Astrocyte (in vitro differentiated cells and primary cell): ENCODE measurements at regions not wholly inside any gene's neighbourhood (a gene's known extent, or its start where the extent isn't known, plus 50 kb on each side); places are given as distances from the start of the nearest gene placed in this dataset.

Experiments
- DNase-seq: peaks from one replicate; pipeline ENCODE4 v3.0.0-alpha.2; 2010; ENCODE audit warnings: low read depth
- FAIRE-seq: peaks from 2 replicates; lab custom pipeline; 2011; peaks lifted over from hg19 to GRCh38; lab: Jason Lieb, UNC
- H2AFZ ChIP-seq: 2 replicates; pipeline ENCODE4 v1.6.0; 2012; ENCODE audit warnings: low read depth, low read length, inconsistent platforms
- H3K27ac ChIP-seq: 2 replicates; pipeline ENCODE4 v1.5.1; 2011; ENCODE audit warnings: low read depth, low read length, inconsistent platforms
- H3K27me3 ChIP-seq: 2 replicates; pipeline ENCODE4 v1.6.0; 2011; ENCODE audit warnings: low read length, inconsistent platforms; ENCODE audit not compliant: insufficient read depth
- H3K36me3 ChIP-seq: 2 replicates; pipeline ENCODE4 v1.5.1; 2011; ENCODE audit warnings: low read length, inconsistent platforms; ENCODE audit not compliant: insufficient read depth
- H3K4me1 ChIP-seq: 2 replicates; pipeline ENCODE4 v1.5.1; 2011; ENCODE audit warnings: low read length, inconsistent platforms; ENCODE audit not compliant: insufficient read depth
- H3K4me2 ChIP-seq: 2 replicates; pipeline ENCODE4 v1.6.0; 2012; ENCODE audit warnings: low read length, inconsistent platforms
- H3K4me3 ChIP-seq: 2 replicates; pipeline ENCODE4 v1.5.1; 2011; ENCODE audit warnings: low read depth, mild to moderate bottlenecking, low read length, inconsistent platforms; ENCODE audit not compliant: insufficient read depth
- H3K79me2 ChIP-seq: 2 replicates; pipeline ENCODE4 v1.6.0; 2012; ENCODE audit warnings: mild to moderate bottlenecking, low read length, inconsistent platforms; ENCODE audit not compliant: insufficient read depth
- H3K9ac ChIP-seq: 2 replicates; pipeline ENCODE4 v1.6.0; 2012; ENCODE audit warnings: mild to moderate bottlenecking, low read length, inconsistent platforms
- H3K9me3 ChIP-seq: 2 replicates; pipeline ENCODE4 v1.5.1; 2012; ENCODE audit warnings: low read depth, mild to moderate bottlenecking, low read length, inconsistent platforms; ENCODE audit not compliant: insufficient read depth
- H4K20me1 ChIP-seq: 2 replicates; pipeline ENCODE4 v1.6.0; 2012; ENCODE audit warnings: low read length, inconsistent platforms; ENCODE audit not compliant: insufficient read depth
- H3K27ac Mint-ChIP-seq: one replicate; pipeline ENCODE4 v1.8.0; 2021; ENCODE audit warnings: mild to moderate bottlenecking, mixed read lengths; ENCODE audit not compliant: unreplicated experiment
- H3K27me3 Mint-ChIP-seq: one replicate; pipeline ENCODE4 v1.8.0; 2021; ENCODE audit warnings: low read depth, mixed read lengths; ENCODE audit not compliant: unreplicated experiment
- H3K36me3 Mint-ChIP-seq: one replicate; pipeline ENCODE4 v1.8.0; 2021; ENCODE audit warnings: low read depth, mixed read lengths; ENCODE audit not compliant: unreplicated experiment
- H3K4me1 Mint-ChIP-seq: one replicate; pipeline ENCODE4 v1.8.0; 2021; ENCODE audit warnings: low read depth, mixed read lengths; ENCODE audit not compliant: unreplicated experiment
- H3K4me3 Mint-ChIP-seq: one replicate; pipeline ENCODE4 v1.8.0; 2021; ENCODE audit warnings: mild to moderate bottlenecking, moderate library complexity, mixed read lengths; ENCODE audit not compliant: unreplicated experiment
- H3K9me3 Mint-ChIP-seq: one replicate; pipeline ENCODE4 v1.8.0; 2021; ENCODE audit warnings: mild to moderate bottlenecking, mixed read lengths; ENCODE audit not compliant: unreplicated experiment
- CTCF ChIP-seq: IDR thresholded peaks from 2 replicates; pipeline ENCODE4 v1.5.1; 2011; ENCODE audit warnings: low read depth, mild to moderate bottlenecking, inconsistent platforms, low read length, moderate library complexity; ENCODE audit not compliant: insufficient read depth
- EZH2 ChIP-seq: IDR thresholded peaks from 2 replicates; pipeline ENCODE4 v1.6.1; 2012; ENCODE audit warnings: mild to moderate bottlenecking, low read length, inconsistent platforms; ENCODE audit not compliant: insufficient read depth

GRCh38 chr4:189098932-189099696, 841.6 kb upstream of the FRG1 start:
- H3K36me3 Mint-ChIP-seq, result no peaks in the 10 kb centered on the region
- Histone ChIP-seq H3K27me3 (no peaks in the 10 kb centered on the region), H3K9me3 (no peaks in the 10 kb centered on the region), H3K4me3 (no peak overlapping the region), H3K79me2 (no peaks in the 10 kb centered on the region), H3K4me2 (no peak overlapping the region), H3K4me1 (no peaks in the 10 kb centered on the region), H3K9ac (no peak overlapping the region), H4K20me1 (no peaks in the 10 kb centered on the region), H2AFZ (no peak overlapping the region), H3K27ac (no peak overlapping the region), H3K36me3 (no peaks in the 10 kb centered on the region)
- no peaks in the 10 kb centered on the region for H3K27me3 Mint-ChIP-seq
- no peaks in the 10 kb centered on the region for H3K4me1 Mint-ChIP-seq
- H3K27ac Mint-ChIP-seq, result no peak overlapping the region
- H3K9me3 Mint-ChIP-seq, result peaks cover 3% of the 10 kb centered on the region
- FAIRE-seq (no peak), DNase-seq (no peak)
- H3K4me3 Mint-ChIP-seq, result no peak overlapping the region
- TF ChIP-seq CTCF (no peak), EZH2 (no peak)

- Histone ChIP-seq H3K4me1 (no peaks in the 10 kb centered on the region), H2AFZ (no peak overlapping the region), H3K79me2 (no peaks in the 10 kb centered on the region), H3K4me3 (no peak overlapping the region), H4K20me1 (no peaks in the 10 kb centered on the region), H3K36me3 (no peaks in the 10 kb centered on the region), H3K27me3 (no peaks in the 10 kb centered on the region), H3K27ac (no peak overlapping the region), H3K9me3 (no peaks in the 10 kb centered on the region), H3K9ac (no peak overlapping the region), H3K4me2 (no peak overlapping the region)
- H3K27me3 Mint-ChIP-seq, result peaks cover 5% of the 10 kb centered on the region
- no peak overlapping the region for H3K27ac Mint-ChIP-seq
- TF ChIP-seq CTCF (no peak), EZH2 (no peak)
- peaks cover 4% of the 10 kb centered on the region for H3K4me1 Mint-ChIP-seq
- FAIRE-seq (no peak), DNase-seq (no peak)
- H3K4me3 Mint-ChIP-seq, result no peak overlapping the region
- H3K9me3 Mint-ChIP-seq, result no peaks in the 10 kb centered on the region
- no peaks in the 10 kb centered on the region for H3K36me3 Mint-ChIP-seq
Measured at GRCh38 chr4:189113389-189113888, 827.2 kb upstream of the FRG1 start.

GRCh38 chr4:189117426-189117825, 823.2 kb upstream of the FRG1 start:
- H3K27me3 Mint-ChIP-seq, result peaks cover 5% of the 10 kb centered on the region
- no peak overlapping the region for H2AFZ ChIP-seq
- no peak overlapping the region for H3K27ac ChIP-seq
- no peaks in the 10 kb centered on the region for H3K9me3 ChIP-seq
- no peaks in the 10 kb centered on the region for H3K36me3 Mint-ChIP-seq
- no peaks in the 10 kb centered on the region for H3K36me3 ChIP-seq
- FAIRE-seq (no peak), DNase-seq (no peak)
- no peak for TF ChIP-seq EZH2
- TF ChIP-seq CTCF, result no peak
- H3K4me3 Mint-ChIP-seq, result no peak overlapping the region
- H3K4me1 Mint-ChIP-seq, result no peaks in the 10 kb centered on the region
- H3K79me2 ChIP-seq, result no peaks in the 10 kb centered on the region
- no peak overlapping the region for H3K4me2 ChIP-seq
- peaks cover 2% of the 10 kb centered on the region for H3K9me3 Mint-ChIP-seq
- H3K4me1 ChIP-seq, result no peaks in the 10 kb centered on the region
- H3K27ac Mint-ChIP-seq, result no peak overlapping the region
- H3K27me3 ChIP-seq, result no peaks in the 10 kb centered on the region
- no peak overlapping the region for H3K4me3 ChIP-seq
- no peaks in the 10 kb centered on the region for H4K20me1 ChIP-seq
- H3K9ac ChIP-seq, result no peak overlapping the region
